GM12878 (cell line): ENCODE measurements at regions not wholly inside any gene's neighbourhood (a gene's known extent, or its start where the extent isn't known, plus 50 kb on each side); places are given as distances from the start of the nearest gene placed in this dataset.
"Not testable (repeated sequence)": the region's sequence is repeated elsewhere in the genome, so short reads cannot be mapped to it uniquely, and the experiment has no call there.

Experiments used
- ATAC-seq: fragments of 200-7000 bp; cut with Tn5 transposase; 3 replicates; pipeline ENCODE4 v1.9.1; 2020; ENCODE audit warnings: mild to moderate bottlenecking, moderate library complexity
- BruUV-seq: library from RNA; stranded (reverse); fragments of 400-500 nt; replicated peaks from 2 replicates; lab custom pipeline; 2021; lab: Mats Ljungman, UMichigan
- CTCF ChIA-PET: fragments of 300-600 bp; sonication (Branson Sonifier 250); formaldehyde crosslinking; extraction: SDS; loops from one replicate; lab custom pipeline; 2021; ENCODE audit warnings: inconsistent platforms; lab: Yijun Ruan, JAX
- POLR2A ChIA-PET: fragments of 350-600 bp; formaldehyde crosslinking; extraction: SDS; loops from one replicate; lab custom pipeline; 2021; ENCODE audit warnings: inconsistent platforms; lab: Charles Lee
- RAD21 ChIA-PET: fragments of 300-600 bp; sonication (Branson Sonifier 250); formaldehyde crosslinking; loops from one replicate; lab custom pipeline; 2023; ENCODE audit warnings: antibody characterized with exemption; ENCODE audit not compliant: unreplicated experiment; lab: Charles Lee
- SMC1A ChIA-PET: fragments of 300-600 bp; sonication (Branson Sonifier 250); formaldehyde crosslinking; loops from one replicate; lab custom pipeline; 2023; ENCODE audit not compliant: unreplicated experiment, uncharacterized antibody; lab: Charles Lee
- DNase-seq: peaks from one replicate; pipeline ENCODE4 v3.0.0-alpha.2; 2011; ENCODE audit warnings: low read depth, low spot score
- FAIRE-seq: peaks from 3 replicates; lab custom pipeline; 2011; peaks lifted over from hg19 to GRCh38; lab: Jason Lieb, UNC
- H2AFZ ChIP-seq: 2 replicates; pipeline ENCODE4 v1.6.0; 2011; ENCODE audit warnings: low read depth, low read length, control low read depth; ENCODE audit not compliant: control insufficient read depth
- H3K27ac ChIP-seq: 2 replicates; pipeline ENCODE4 v1.5.1; 2011; ENCODE audit warnings: control low read depth; ENCODE audit not compliant: control insufficient read depth, insufficient read depth
- H3K27me3 ChIP-seq, 2 experiments: replicated peaks in 1 of 2; 2 replicates each; pipeline versions ENCODE4 v1.6.0 to v1.6.1; 2011; ENCODE audit warnings: low read length in 1 of 2; ENCODE audit not compliant: control insufficient read depth in 2 of 2, insufficient read depth in 2 of 2
- H3K36me3 ChIP-seq, 2 experiments: 2 replicates each; pipeline ENCODE4 v1.5.1; 2011; ENCODE audit warnings: low read length in 1 of 2; ENCODE audit not compliant: control insufficient read depth in 2 of 2, insufficient read depth in 2 of 2
- H3K4me1 ChIP-seq: 2 replicates; pipeline ENCODE4 v1.6.1; 2011; ENCODE audit warnings: mild to moderate bottlenecking, low read length, moderate library complexity, mixed read lengths; ENCODE audit not compliant: control insufficient read depth, insufficient read depth
- H3K4me2 ChIP-seq: 2 replicates; pipeline ENCODE4 v1.6.0; 2011; ENCODE audit warnings: control low read depth; ENCODE audit not compliant: control insufficient read depth, insufficient read depth
- H3K4me3 ChIP-seq: fragments of 200-600 bp; sonication (generic); 2 replicates; pipeline ENCODE4 v1.5.1; 2016
- H3K79me2 ChIP-seq: 2 replicates; pipeline ENCODE4 v1.6.0; 2011; ENCODE audit warnings: low read length; ENCODE audit not compliant: control insufficient read depth, insufficient read depth
- H3K9ac ChIP-seq: 2 replicates; pipeline ENCODE4 v1.8.0; 2011; ENCODE audit warnings: low read length, control low read depth, mixed read lengths; ENCODE audit not compliant: control insufficient read depth, insufficient read depth
- H3K9me3 ChIP-seq: replicated peaks from 3 replicates; pipeline ENCODE4 v1.5.1; 2011; ENCODE audit warnings: mild to moderate bottlenecking, low read length; ENCODE audit not compliant: control insufficient read depth, insufficient read depth
- H4K20me1 ChIP-seq: 2 replicates; pipeline ENCODE4 v1.6.0; 2011; ENCODE audit not compliant: control insufficient read depth, insufficient read depth
- WGBS: methylation state at CpG from one replicate; pipeline ENCODE4 v1.1.6; 2016; ENCODE audit warnings: low lambda C conversion rate; ENCODE audit not compliant: insufficient replicate concordance, insufficient coverage; ENCODE audit errors: missing lambda C conversion rate; 5-methylcytosine and 5-hydroxymethylcytosine counted together
- in situ Hi-C: fragments of 300-500 bp; cut with MboI; formaldehyde crosslinking; loops from 9 replicates; pipeline ENCODE4 v1.14.3; 2018; ENCODE audit warnings: mixed read lengths
- intact Hi-C: fragments of 100-400 bp; cut with micrococcal nuclease; formaldehyde crosslinking; loops from one replicate; pipeline ENCODE4 v1.14.2; 2022; ENCODE audit not compliant: unreplicated experiment

- peak; percentile 92 for FAIRE-seq
- H3K4me3 ChIP-seq, DNase-seq, SMC1A ChIA-PET, H4K20me1 ChIP-seq, H3K9me3 ChIP-seq, H2AFZ ChIP-seq, H3K36me3 ChIP-seq, ATAC-seq, H3K27me3 ChIP-seq, H3K79me2 ChIP-seq, CTCF ChIA-PET, H3K27ac ChIP-seq, H3K4me1 ChIP-seq, H3K4me2 ChIP-seq, H3K9ac ChIP-seq, POLR2A ChIA-PET, intact Hi-C loops, BruUV-seq: not testable (repeated sequence)
- 27% methylated on average over 15 of the region's 15 CpGs for WGBS
- in situ Hi-C loops: loop anchor here (25.0 kb wide), 1 partner anchor 146 kb away; no protein-coding TSS in a partner anchor
- RAD21 ChIA-PET: interaction anchor here (1.6 kb wide), 1 partner anchor 442 kb away, joined by 4 read pairs; no protein-coding TSS in a partner anchor
Observed at GRCh38 chr6:167216390-167217050, 58.7 kb upstream of the GPR31 start.

GRCh38 chr6:167217073-167217472, 59.3 kb upstream of the GPR31 start:
- CTCF ChIA-PET, ATAC-seq: not testable (repeated sequence)
- in situ Hi-C loops: loop anchor here (25.0 kb wide), 1 partner anchor 145 kb away; no protein-coding TSS in a partner anchor

More at GRCh38 chr6:167217073-167217472, 59.3 kb upstream of the GPR31 start:
- H3K9ac ChIP-seq, BruUV-seq, H4K20me1 ChIP-seq, H3K36me3 ChIP-seq, H3K9me3 ChIP-seq, RAD21 ChIA-PET, DNase-seq, H2AFZ ChIP-seq, SMC1A ChIA-PET, H3K4me2 ChIP-seq, FAIRE-seq, intact Hi-C loops, H3K79me2 ChIP-seq, POLR2A ChIA-PET, H3K27ac ChIP-seq, H3K4me1 ChIP-seq, H3K27me3 ChIP-seq, H3K4me3 ChIP-seq: not testable (repeated sequence)
- 32% methylated on average over 4 of the region's 4 CpGs for WGBS
